H9 (cell line): ENCODE measurements at regions not wholly inside any gene's neighbourhood (a gene's known extent, or its start where the extent isn't known, plus 50 kb on each side); places are given as distances from the start of the nearest gene placed in this dataset.

Source experiments
- DNase-seq: peaks from one replicate; pipeline ENCODE4 v3.0.0-alpha.2; 2017
- H2AFZ ChIP-seq: one replicate; pipeline ENCODE4 v1.6.1; 2013; ENCODE audit warnings: mild to moderate bottlenecking, low read length, control low read depth, moderate library complexity
- H2AK5ac ChIP-seq: 2 replicates; pipeline ENCODE4 v1.6.1; 2013; ENCODE audit warnings: low read length, control low read depth, mixed read lengths; ENCODE audit not compliant: insufficient read length
- H2BK120ac ChIP-seq: one replicate; pipeline ENCODE4 v1.6.1; 2013; ENCODE audit warnings: low read depth, mild to moderate bottlenecking, low read length, control low read depth, inconsistent platforms; ENCODE audit not compliant: poor library complexity, severe bottlenecking
- H2BK12ac ChIP-seq: 2 replicates; pipeline ENCODE4 v1.6.1; 2013; ENCODE audit warnings: low read length, control low read depth, mixed read lengths, low read depth; ENCODE audit not compliant: insufficient read length
- H2BK15ac ChIP-seq: 2 replicates; pipeline ENCODE4 v1.6.1; 2013; ENCODE audit warnings: low read depth, low read length, control low read depth
- H2BK20ac ChIP-seq: one replicate; pipeline ENCODE4 v1.6.1; 2013; ENCODE audit warnings: low read depth, mild to moderate bottlenecking, low read length, control low read depth, inconsistent platforms; ENCODE audit not compliant: poor library complexity, severe bottlenecking
- H2BK5ac ChIP-seq: 2 replicates; pipeline ENCODE4 v1.6.1; 2013; ENCODE audit warnings: low read length, control low read depth, mixed read lengths; ENCODE audit not compliant: insufficient read length
- H3K14ac ChIP-seq: 2 replicates; pipeline ENCODE4 v1.6.1; 2013; ENCODE audit warnings: low read length, control low read depth; ENCODE audit not compliant: insufficient read depth
- H3K18ac ChIP-seq: 2 replicates; pipeline ENCODE4 v1.6.1; 2013; ENCODE audit warnings: low read depth, mild to moderate bottlenecking, mixed read lengths, low read length, control low read depth; ENCODE audit not compliant: insufficient read length
- H3K23ac ChIP-seq: 2 replicates; pipeline ENCODE4 v1.6.1; 2013; ENCODE audit warnings: low read length, control low read depth, mixed read lengths, low read depth; ENCODE audit not compliant: insufficient read length
- H3K23me2 ChIP-seq: 2 replicates; pipeline ENCODE4 v1.6.1; 2013; ENCODE audit warnings: low read depth, mild to moderate bottlenecking, mixed read lengths, low read length, control low read depth; ENCODE audit not compliant: insufficient read length, poor library complexity, severe bottlenecking
- H3K27ac ChIP-seq: 2 replicates; pipeline ENCODE4 v1.5.1; 2013; ENCODE audit warnings: low read length, control low read depth, mixed read lengths, low read depth; ENCODE audit not compliant: insufficient read length
- H3K27me3 ChIP-seq: 2 replicates; pipeline ENCODE4 v1.6.1; 2013; ENCODE audit warnings: low read length, control low read depth, inconsistent platforms; ENCODE audit not compliant: insufficient read depth
- H3K4ac ChIP-seq: 2 replicates; pipeline ENCODE4 v1.6.1; 2013; ENCODE audit warnings: low read depth, mild to moderate bottlenecking, control low read depth, inconsistent platforms, low read length, moderate library complexity
- H3K4me1 ChIP-seq: 2 replicates; pipeline ENCODE4 v1.6.1; 2013; ENCODE audit warnings: low read length, control low read depth, inconsistent platforms; ENCODE audit not compliant: insufficient read depth
- H3K4me2 ChIP-seq: 2 replicates; pipeline ENCODE4 v1.6.1; 2013; ENCODE audit warnings: low read length, control low read depth, mixed read lengths; ENCODE audit not compliant: insufficient read length, insufficient read depth
- H3K56ac ChIP-seq: 2 replicates; pipeline ENCODE4 v1.6.1; 2013; ENCODE audit warnings: low read depth, mild to moderate bottlenecking, mixed read lengths, low read length, control low read depth; ENCODE audit not compliant: insufficient read length
- H3K79me1 ChIP-seq: 2 replicates; pipeline ENCODE4 v1.6.1; 2013; ENCODE audit warnings: low read depth, mild to moderate bottlenecking, moderate library complexity, low read length, control low read depth, inconsistent platforms; ENCODE audit not compliant: insufficient read depth, poor library complexity, severe bottlenecking
- H3K79me2 ChIP-seq: 2 replicates; pipeline ENCODE4 v1.6.1; 2013; ENCODE audit warnings: low read length, control low read depth, inconsistent platforms; ENCODE audit not compliant: insufficient read depth
- H3K9ac ChIP-seq: 2 replicates; pipeline ENCODE4 v1.6.1; 2013; ENCODE audit warnings: low read length, control low read depth, mixed read lengths; ENCODE audit not compliant: insufficient read length; ENCODE audit errors: extremely low read depth
- H3K9me3 ChIP-seq: one replicate; pipeline ENCODE4 v1.6.1; 2013; ENCODE audit warnings: low read depth, low read length, inconsistent platforms; ENCODE audit not compliant: control insufficient read depth
- H3T11ph ChIP-seq: one replicate; pipeline ENCODE4 v1.6.1; 2013; ENCODE audit warnings: mild to moderate bottlenecking, low read length, control low read depth, inconsistent platforms
- H4K20me1 ChIP-seq: one replicate; pipeline ENCODE4 v1.6.1; 2013; ENCODE audit not compliant: control insufficient read depth, insufficient read length, insufficient read depth
- H4K5ac ChIP-seq: 2 replicates; pipeline ENCODE4 v1.6.1; 2013; ENCODE audit warnings: low read depth, mild to moderate bottlenecking, mixed read lengths, low read length, control low read depth; ENCODE audit not compliant: insufficient read length
- H4K8ac ChIP-seq: replicated peaks from 2 replicates; pipeline ENCODE4 v1.6.1; 2013; ENCODE audit warnings: low read length, control low read depth, mixed read lengths, low read depth; ENCODE audit not compliant: insufficient read length
- H4K91ac ChIP-seq: 2 replicates; pipeline ENCODE4 v1.6.1; 2013; ENCODE audit warnings: low read depth, mild to moderate bottlenecking, moderate library complexity, mixed read lengths, low read length, control low read depth; ENCODE audit not compliant: insufficient read length
- H3K27ac Mint-ChIP-seq, 3 experiments: 2 replicates in 2 of 3; 3 replicates in 1 of 3; pipeline ENCODE4 v1.8.0; 2020 to 2021; ENCODE audit warnings: mixed read lengths in 3 of 3, mild to moderate bottlenecking in 1 of 3, moderate library complexity in 1 of 3
- H3K27me3 Mint-ChIP-seq: 2 replicates; pipeline ENCODE4 v1.8.0; 2021; ENCODE audit warnings: low read depth, mild to moderate bottlenecking, moderate library complexity, mixed read lengths
- H3K36me3 Mint-ChIP-seq, 3 experiments: 2 replicates in 2 of 3; 3 replicates in 1 of 3; pipeline ENCODE4 v1.8.0; 2020 to 2021; ENCODE audit warnings: low read depth in 3 of 3, mixed read lengths in 3 of 3; ENCODE audit not compliant: insufficient read depth in 1 of 3
- H3K4me1 Mint-ChIP-seq, 2 experiments: 2 replicates each; pipeline ENCODE4 v1.8.0; 2020; ENCODE audit warnings: mixed read lengths in 2 of 2
- H3K4me3 Mint-ChIP-seq, 2 experiments: 2 replicates in 1 of 2; 3 replicates in 1 of 2; pipeline ENCODE4 v1.8.0; 2020 to 2021; ENCODE audit warnings: mild to moderate bottlenecking in 2 of 2, mixed read lengths in 2 of 2, moderate library complexity in 1 of 2
- H3K9me3 Mint-ChIP-seq, 2 experiments: 2 replicates in 1 of 2; 3 replicates in 1 of 2; pipeline ENCODE4 v1.8.0; 2020; ENCODE audit warnings: mild to moderate bottlenecking in 2 of 2, mixed read lengths in 2 of 2, moderate library complexity in 1 of 2
- WGBS: extraction: QIAGEN DNeasy Blood & Tissue Kit; methylation state at CpG from one replicate; pipeline ENCODE4 v1.1.7; 2013; ENCODE audit warnings: missing lambda C conversion rate, low lambda C conversion rate, mixed read lengths; ENCODE audit not compliant: insufficient read length; ENCODE audit errors: extremely low coverage; 5-methylcytosine and 5-hydroxymethylcytosine counted together
- TF ChIP-seq, protein P1 (sequence below): fragments of 200-600 bp; sonication (generic); conservative IDR thresholded peaks from 3 replicates; pipeline ENCODE4 v1.8.0; 2021; ENCODE audit warnings: antibody characterized with exemption, mild to moderate bottlenecking

GRCh38 chr9:24436761-24437160 is 108.9 kb downstream of the IZUMO3 start:
- Histone ChIP-seq H2BK20ac (no peak overlapping the region), H2BK120ac (no peak overlapping the region), H4K5ac (no peak overlapping the region), H3K27me3 (no peaks in the 10 kb centered on the region), H3K9ac (no peak overlapping the region), H3K27ac (no peak overlapping the region), H3K79me1 (no peaks in the 10 kb centered on the region), H4K20me1 (no peaks in the 10 kb centered on the region), H3K4me1 (no peaks in the 10 kb centered on the region; the same call in 1 of the 2 replicates), H3K4ac (no peak overlapping the region), H3K79me2 (no peaks in the 10 kb centered on the region), H3K4me2 (no peak overlapping the region), H3K23me2 (no peaks in the 10 kb centered on the region), H3K9me3 (no peaks in the 10 kb centered on the region), H3K14ac (no peak overlapping the region), H3K56ac (no peak overlapping the region), H3K18ac (no peak overlapping the region), H3T11ph (no peak overlapping the region), H2BK12ac (no peak overlapping the region), H4K8ac (no peak overlapping the region), H2BK15ac (no peak overlapping the region), H4K91ac (no peak overlapping the region), H2AK5ac (no peak overlapping the region), H3K23ac (no peak overlapping the region), H2BK5ac (no peak overlapping the region), H2AFZ (no peak overlapping the region)
- peaks cover 2 to 5% of the 10 kb centered on the region in 2 experiments; a peak in 4 of 5 replicates for H3K9me3 Mint-ChIP-seq
- peak overlapping the region in 2 of 3 experiments; percentile 83 to 88; a peak in 5 of 7 replicates for H3K27ac Mint-ChIP-seq
- no CpG with 5 or more reads among the region's 1 CpG for WGBS
- no peak overlapping the region for H3K4me3 Mint-ChIP-seq
- H3K36me3 Mint-ChIP-seq: peaks cover 0 to 2% (median 0%) of the 10 kb centered on the region in 3 experiments; a peak in 2 of 7 replicates
- no peaks in the 10 kb centered on the region; the same call in 1 of the 2 replicates for H3K27me3 Mint-ChIP-seq
- H3K4me1 Mint-ChIP-seq: peaks cover 4 to 6% of the 10 kb centered on the region in 2 experiments
- TF ChIP-seq, protein P1, sequence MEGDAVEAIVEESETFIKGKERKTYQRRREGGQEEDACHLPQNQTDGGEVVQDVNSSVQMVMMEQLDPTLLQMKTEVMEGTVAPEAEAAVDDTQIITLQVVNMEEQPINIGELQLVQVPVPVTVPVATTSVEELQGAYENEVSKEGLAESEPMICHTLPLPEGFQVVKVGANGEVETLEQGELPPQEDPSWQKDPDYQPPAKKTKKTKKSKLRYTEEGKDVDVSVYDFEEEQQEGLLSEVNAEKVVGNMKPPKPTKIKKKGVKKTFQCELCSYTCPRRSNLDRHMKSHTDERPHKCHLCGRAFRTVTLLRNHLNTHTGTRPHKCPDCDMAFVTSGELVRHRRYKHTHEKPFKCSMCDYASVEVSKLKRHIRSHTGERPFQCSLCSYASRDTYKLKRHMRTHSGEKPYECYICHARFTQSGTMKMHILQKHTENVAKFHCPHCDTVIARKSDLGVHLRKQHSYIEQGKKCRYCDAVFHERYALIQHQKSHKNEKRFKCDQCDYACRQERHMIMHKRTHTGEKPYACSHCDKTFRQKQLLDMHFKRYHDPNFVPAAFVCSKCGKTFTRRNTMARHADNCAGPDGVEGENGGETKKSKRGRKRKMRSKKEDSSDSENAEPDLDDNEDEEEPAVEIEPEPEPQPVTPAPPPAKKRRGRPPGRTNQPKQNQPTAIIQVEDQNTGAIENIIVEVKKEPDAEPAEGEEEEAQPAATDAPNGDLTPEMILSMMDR: no peak
- peak; percentile 38 for DNase-seq
